ENCODE measurements at regions not wholly inside any gene's neighbourhood (a gene's known extent, or its start where the extent isn't known, plus 50 kb on each side); places are given as distances from the start of the nearest gene placed in this dataset.

GRCh38 chr14:34252227-34252626 is 209.8 kb downstream of the SPTSSA start:
- H3K27me3 Mint-ChIP-seq (ENCODE audit: low read depth), result no peaks in the 10 kb centered on the region
- no peak overlapping the region for H3K4me3 Mint-ChIP-seq
- DNase-seq (ENCODE audit: low spot score) (no peak), ATAC-seq (no peak)
- POLR2A ChIA-PET, result no interaction called here
- H3K27ac Mint-ChIP-seq, result no peak overlapping the region
- CTCF ChIA-PET, result no interaction called here
- H3K4me1 Mint-ChIP-seq, result peaks cover 3% of the 10 kb centered on the region; the same call in 1 of the 2 replicates
- H3K36me3 Mint-ChIP-seq, result no peaks in the 10 kb centered on the region
- no peak for TF ChIP-seq ZNF532 (CRISPR knock-in tag; IDR thresholded peaks at IDR 0.05; ENCODE audit: borderline replicate concordance)
- TF ChIP-seq IRF2 (CRISPR knock-in tag; IDR thresholded peaks at IDR 0.05; ENCODE audit: borderline replicate concordance, low read depth), result no peak
- TF ChIP-seq FOXJ3 (CRISPR knock-in tag; IDR thresholded peaks at IDR 0.05; ENCODE audit: borderline replicate concordance), result no peak
- TF ChIP-seq GRHL2 (CRISPR knock-in tag; IDR thresholded peaks at IDR 0.05; ENCODE audit: insufficient replicate concordance, severe bottlenecking), result no peak
- TF ChIP-seq ZMAT4 (CRISPR knock-in tag; IDR thresholded peaks at IDR 0.05), result no peak
- H3K9me3 Mint-ChIP-seq, result peaks cover 4% of the 10 kb centered on the region

- Mint-ChIP-seq H3K27ac (no peak overlapping the region), H3K9me3 (peaks cover 4% of the 10 kb centered on the region), H3K4me1 (peaks cover 3% of the 10 kb centered on the region; the same call in 1 of the 2 replicates), H3K36me3 (no peaks in the 10 kb centered on the region), H3K4me3 (no peak overlapping the region), H3K27me3 (ENCODE audit: low read depth) (no peaks in the 10 kb centered on the region)
- POLR2A ChIA-PET, result no interaction called here
- no peak for DNase-seq (ENCODE audit: low spot score)
- ATAC-seq, result no peak
- CTCF ChIA-PET, result no interaction called here
- no peak for TF ChIP-seq JUN (CRISPR knock-in tag; IDR thresholded peaks at IDR 0.05)
- no peak for TF ChIP-seq OVOL2 (CRISPR knock-in tag; IDR thresholded peaks at IDR 0.05; ENCODE audit: borderline replicate concordance)
- no peak for TF ChIP-seq PRDM15 (CRISPR knock-in tag; IDR thresholded peaks at IDR 0.05)
- TF ChIP-seq PRRX2 (CRISPR knock-in tag; IDR thresholded peaks at IDR 0.05), result no peak
- TF ChIP-seq SP1 (CRISPR knock-in tag; conservative IDR thresholded peaks at IDR 0.05), result no peak
- TF ChIP-seq EMX1 (CRISPR knock-in tag; IDR thresholded peaks at IDR 0.05), result no peak
- no peak for TF ChIP-seq MAX (CRISPR knock-in tag; IDR thresholded peaks at IDR 0.05)
- TF ChIP-seq SMAD3 (CRISPR knock-in tag; IDR thresholded peaks at IDR 0.05; ENCODE audit: borderline replicate concordance), result no peak
- no peak for TF ChIP-seq AR (CRISPR knock-in tag; IDR thresholded peaks at IDR 0.05)
- TF ChIP-seq ZNF263 (CRISPR knock-in tag; IDR thresholded peaks at IDR 0.05; ENCODE audit: low read depth), result no peak
- no peak for TF ChIP-seq ATF1 (CRISPR knock-in tag; IDR thresholded peaks at IDR 0.05)
- TF ChIP-seq MLX (CRISPR knock-in tag; IDR thresholded peaks at IDR 0.05), result no peak
- TF ChIP-seq E2F4 (CRISPR knock-in tag; IDR thresholded peaks at IDR 0.05; ENCODE audit: borderline replicate concordance, low read depth), result no peak
Measured at GRCh38 chr14:34251662-34252061, 210.4 kb downstream of the SPTSSA start.
